Smooth muscle cell (in vitro differentiated cells): ENCODE measurements at regions not wholly inside any gene's neighbourhood (a gene's known extent, or its start where the extent isn't known, plus 50 kb on each side); places are given as distances from the start of the nearest gene placed in this dataset.

ENCODE experiments used
- DNase-seq: peaks from one replicate; lab custom pipeline; 2025; ENCODE audit not compliant: unreplicated experiment; lab: John Stamatoyannopoulos, UW
- H2AFZ ChIP-seq: fragments of 200-600 bp; sonication (generic); 2 replicates; pipeline ENCODE4 v1.6.0; 2016; ENCODE audit warnings: antibody characterized with exemption, low read depth, mild to moderate bottlenecking
- H3F3A ChIP-seq: fragments of 200-600 bp; sonication (generic); 2 replicates; pipeline ENCODE4 v1.6.0; 2017; ENCODE audit warnings: antibody characterized with exemption, low read depth
- H3K27ac ChIP-seq: fragments of 200-600 bp; sonication (generic); 2 replicates; pipeline ENCODE4 v1.5.1; 2016; ENCODE audit warnings: low read depth, mild to moderate bottlenecking
- H3K27me3 ChIP-seq: fragments of 200-600 bp; sonication (generic); 2 replicates; pipeline ENCODE4 v1.6.1; 2016; ENCODE audit warnings: low read depth, mild to moderate bottlenecking
- H3K36me3 ChIP-seq: fragments of 200-600 bp; sonication (generic); 2 replicates; pipeline ENCODE4 v1.5.1; 2016; ENCODE audit warnings: low read depth
- H3K4me1 ChIP-seq: fragments of 200-600 bp; sonication (generic); 2 replicates; pipeline ENCODE4 v1.5.1; 2016; ENCODE audit warnings: low read depth
- H3K4me2 ChIP-seq: fragments of 200-600 bp; sonication (generic); 2 replicates; pipeline ENCODE4 v1.6.0; 2016; ENCODE audit warnings: mild to moderate bottlenecking
- H3K4me3 ChIP-seq: fragments of 200-600 bp; sonication (generic); 2 replicates; pipeline ENCODE4 v1.5.1; 2016; ENCODE audit warnings: mild to moderate bottlenecking
- H3K79me2 ChIP-seq: fragments of 200-600 bp; sonication (generic); 2 replicates; pipeline ENCODE4 v1.6.0; 2016; ENCODE audit warnings: low read depth, mild to moderate bottlenecking
- H3K9ac ChIP-seq: fragments of 200-600 bp; sonication (generic); 2 replicates; pipeline ENCODE4 v1.6.0; 2016; ENCODE audit warnings: low read depth
- H3K9me3 ChIP-seq: fragments of 200-600 bp; sonication (generic); replicated peaks from 2 replicates; pipeline ENCODE4 v1.5.1; 2016; ENCODE audit warnings: low read depth
- H4K20me1 ChIP-seq: fragments of 200-600 bp; sonication (generic); 2 replicates; pipeline ENCODE4 v1.6.0; 2016; ENCODE audit warnings: low read depth
- CTCF ChIP-seq: fragments of 200-600 bp; sonication (generic); IDR thresholded peaks from 2 replicates; pipeline ENCODE4 v1.5.1; 2017; ENCODE audit warnings: borderline replicate concordance, mild to moderate bottlenecking, antibody characterized with exemption; ENCODE audit not compliant: insufficient read depth, poor library complexity, severe bottlenecking
- WGBS: methylation state at CpG from one replicate; pipeline ENCODE4 v1.1.7; 2016; ENCODE audit warnings: low lambda C conversion rate; 5-methylcytosine and 5-hydroxymethylcytosine counted together

- H3F3A ChIP-seq: no peaks in the 10 kb centered on the region
- H3K4me3 ChIP-seq: no peak overlapping the region
- H3K4me1 ChIP-seq: no peaks in the 10 kb centered on the region
- no peaks in the 10 kb centered on the region for H3K36me3 ChIP-seq
- no peak for DNase-seq
- H3K4me2 ChIP-seq: no peak overlapping the region
- H3K27ac ChIP-seq: no peak overlapping the region
- no peaks in the 10 kb centered on the region for H4K20me1 ChIP-seq
- H3K79me2 ChIP-seq: no peaks in the 10 kb centered on the region
- peaks cover 4% of the 10 kb centered on the region for H3K27me3 ChIP-seq
- H2AFZ ChIP-seq: no peak overlapping the region
- H3K9ac ChIP-seq: no peak overlapping the region
- H3K9me3 ChIP-seq: no peaks in the 10 kb centered on the region
- WGBS: 81% methylated on average over 2 of the region's 2 CpGs
- TF ChIP-seq CTCF: no peak
These were observed 117.0 kb downstream of the PTCSC3 start for GRCh38 chr14:36059531-36059930.

- Histone ChIP-seq H3K27me3 (no peaks in the 10 kb centered on the region), H3F3A (no peaks in the 10 kb centered on the region), H3K4me3 (no peak overlapping the region), H3K4me1 (no peaks in the 10 kb centered on the region), H2AFZ (no peak overlapping the region), H3K36me3 (no peaks in the 10 kb centered on the region), H3K79me2 (no peaks in the 10 kb centered on the region), H3K9me3 (no peaks in the 10 kb centered on the region), H3K27ac (no peak overlapping the region), H4K20me1 (no peaks in the 10 kb centered on the region), H3K4me2 (no peak overlapping the region), H3K9ac (no peak overlapping the region)
- 84% methylated on average over 7 of the region's 7 CpGs for WGBS
- no peak for TF ChIP-seq CTCF
- DNase-seq: no peak
These were observed 118.9 kb downstream of the PTCSC3 start for GRCh38 chr14:36057452-36058116.

- Histone ChIP-seq H3F3A (no peaks in the 10 kb centered on the region), H3K9me3 (no peaks in the 10 kb centered on the region), H3K27me3 (no peaks in the 10 kb centered on the region), H3K79me2 (no peaks in the 10 kb centered on the region), H3K4me2 (no peak overlapping the region), H3K36me3 (no peaks in the 10 kb centered on the region), H2AFZ (no peak overlapping the region), H3K4me3 (no peak overlapping the region), H3K9ac (no peak overlapping the region), H4K20me1 (no peaks in the 10 kb centered on the region), H3K27ac (no peak overlapping the region), H3K4me1 (no peaks in the 10 kb centered on the region)
- WGBS: 84% methylated on average over 3 of the region's 3 CpGs
- TF ChIP-seq CTCF: no peak
- no peak for DNase-seq
These were observed 119.7 kb downstream of the PTCSC3 start for GRCh38 chr14:36056845-36057244.

- H3K9ac ChIP-seq: no peak overlapping the region
- no peaks in the 10 kb centered on the region for H3F3A ChIP-seq
- no peak overlapping the region for H3K4me3 ChIP-seq
- no peak overlapping the region for H3K4me2 ChIP-seq
- no peaks in the 10 kb centered on the region for H3K79me2 ChIP-seq
- no peaks in the 10 kb centered on the region for H3K36me3 ChIP-seq
- H3K27me3 ChIP-seq: no peaks in the 10 kb centered on the region
- TF ChIP-seq CTCF: no peak
- no peaks in the 10 kb centered on the region for H4K20me1 ChIP-seq
- no peaks in the 10 kb centered on the region for H3K4me1 ChIP-seq
- no peaks in the 10 kb centered on the region for H3K9me3 ChIP-seq
- DNase-seq: no peak
- H2AFZ ChIP-seq: no peak overlapping the region
- WGBS: 76% methylated on average over 3 of the region's 3 CpGs
- H3K27ac ChIP-seq: no peak overlapping the region
These were observed 120.8 kb downstream of the PTCSC3 start for GRCh38 chr14:36055681-36056225.
